Limb (tissue), 2 donors: ENCODE measurements at regions not wholly inside any gene's neighbourhood (a gene's known extent, or its start where the extent isn't known, plus 50 kb on each side); places are given as distances from the start of the nearest gene placed in this dataset.
"Not testable (repeated sequence)": the region's sequence is repeated elsewhere in the genome, so short reads cannot be mapped to it uniquely, and the experiment has no call there.

ENCODE experiments used
- DNase-seq, 2 donors: peaks; one replicate each; pipeline ENCODE4 v3.0.0-alpha.2; 2016; ENCODE audit errors: extremely low spot score in 2 of 2

- DNase-seq: no peak
Observed at GRCh38 chr5:164187785-164188184, 682.4 kb downstream of the MAT2B start.

- DNase-seq: no peak
Observed at GRCh38 chr5:164188733-164189148, 683.3 kb downstream of the MAT2B start.

- DNase-seq: peak in 1 of 2 donors; percentile 48
Observed at GRCh38 chr5:164191240-164191639, 685.8 kb downstream of the MAT2B start.

- DNase-seq: no peak
Observed at GRCh38 chr5:164202338-164202737, 696.9 kb downstream of the MAT2B start.

DNA sequence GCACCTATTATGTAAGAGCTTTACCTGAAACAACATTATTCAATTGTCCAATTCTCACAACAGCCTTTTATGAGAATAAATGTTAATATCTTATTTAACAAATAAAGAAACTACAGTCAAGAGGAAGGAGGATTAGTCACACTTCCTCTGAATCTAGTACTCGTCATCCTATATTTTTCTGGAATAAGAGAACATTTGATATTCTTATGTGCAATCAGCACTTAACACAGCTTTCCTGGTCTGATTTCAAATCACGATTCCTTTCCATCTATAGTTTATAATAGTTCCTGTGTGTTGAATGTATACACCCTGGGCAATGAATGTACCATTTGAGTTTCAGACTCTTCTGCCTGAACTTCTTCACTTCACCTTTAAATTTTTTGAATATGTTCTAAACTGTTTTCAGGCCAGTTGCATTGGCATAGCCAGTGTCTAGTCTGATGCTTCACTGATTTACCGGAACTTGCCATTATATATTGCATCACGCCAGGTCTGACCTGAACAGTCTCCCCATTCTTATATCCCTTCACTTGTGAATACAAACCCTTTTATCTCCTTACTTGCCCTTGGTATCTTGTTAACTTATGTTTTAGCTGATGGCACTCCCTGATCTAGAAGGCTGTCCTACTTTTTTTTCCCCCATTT lies 698.3 kb downstream of the MAT2B start:
- DNase-seq: no peak

GRCh38 chr5:164204338-164204946 lies 699.0 kb downstream of the MAT2B start:
- DNase-seq: no peak

DNA sequence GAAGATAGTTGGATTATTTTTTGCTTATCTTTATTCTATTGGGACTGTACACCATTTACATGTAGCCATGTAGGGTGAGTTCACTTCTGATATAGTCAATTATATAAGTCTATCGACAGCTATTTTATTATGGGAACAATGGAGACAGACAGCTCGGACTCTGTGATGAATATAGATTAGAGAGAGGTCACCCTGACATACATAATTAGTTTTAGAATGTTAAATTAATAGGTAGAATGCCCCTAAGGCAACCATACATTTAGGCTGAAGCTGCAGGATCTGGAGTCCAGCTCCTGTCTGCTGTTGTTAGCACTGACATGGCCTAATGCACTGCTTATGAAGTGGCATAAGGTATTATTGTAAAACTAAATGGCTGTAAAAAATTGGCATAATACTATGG lies 700.8 kb downstream of the MAT2B start:
- no peak for DNase-seq

DNA sequence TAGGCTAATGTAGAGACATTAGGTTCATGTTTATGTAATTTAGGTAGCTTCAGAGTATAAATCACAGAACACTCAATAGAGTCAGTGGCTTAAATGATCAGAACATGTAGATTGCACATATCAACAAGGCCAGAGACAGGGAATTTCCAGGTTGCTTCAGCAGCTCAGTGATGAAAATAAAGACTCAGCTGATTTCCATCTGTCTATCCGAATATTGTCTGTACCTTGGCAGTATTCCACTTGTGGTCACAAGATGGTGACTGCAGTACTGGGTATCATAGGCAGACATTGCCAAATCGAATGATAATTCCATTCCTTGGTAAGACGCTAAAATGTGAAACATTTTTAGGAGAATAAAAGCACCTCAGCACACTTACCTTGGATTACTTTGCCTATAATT lies 702.2 kb downstream of the MAT2B start:
- DNase-seq: no peak

DNA sequence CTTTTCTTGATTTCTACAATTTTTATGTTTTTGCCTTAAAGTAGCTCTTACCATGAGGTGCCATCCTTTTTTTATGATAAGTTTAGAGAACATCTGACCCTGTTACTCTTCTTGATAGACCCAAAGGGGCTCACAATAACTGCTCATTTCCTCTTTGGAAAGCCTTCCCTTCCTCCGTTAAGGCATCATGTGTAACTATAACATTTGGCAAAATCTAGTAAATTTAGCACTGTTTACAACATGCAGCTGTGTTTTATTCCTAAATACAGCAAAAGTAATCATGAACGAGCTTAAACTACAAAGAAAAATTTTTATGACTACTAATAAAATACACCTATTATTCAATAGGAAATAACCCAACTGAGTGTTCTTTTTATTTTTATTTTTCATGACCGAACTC lies 705.1 kb downstream of the MAT2B start:
- DNase-seq: no peak

- DNase-seq: no peak
Observed at GRCh38 chr5:164214698-164215097, 709.3 kb downstream of the MAT2B start.

DNA sequence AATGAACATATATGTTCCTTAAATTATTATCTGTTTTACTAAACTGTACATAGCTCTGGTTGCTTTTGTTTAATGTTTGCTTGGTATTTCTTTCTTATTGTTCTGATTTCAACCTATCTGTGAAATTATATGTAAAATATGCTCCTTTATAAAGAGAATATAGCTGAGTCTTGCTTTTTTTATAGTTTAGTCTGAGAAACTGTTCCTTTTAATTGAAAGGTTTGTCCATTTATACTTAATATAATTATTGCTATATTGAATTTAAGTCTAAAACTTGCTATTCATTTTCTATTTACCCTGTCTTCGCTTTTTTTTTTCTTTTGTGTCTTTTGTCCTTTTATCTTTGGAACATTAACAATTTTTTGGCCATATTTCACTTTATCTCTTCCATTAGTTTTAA lies 712.0 kb downstream of the MAT2B start:
- DNase-seq: no peak

- no peak for DNase-seq
Observed at GRCh38 chr5:164220522-164220921, 715.1 kb downstream of the MAT2B start.

- no peak for DNase-seq
Observed at GRCh38 chr5:164224236-164224635, 718.8 kb downstream of the MAT2B start.

GRCh38 chr5:164224772-164225171 lies 719.4 kb downstream of the MAT2B start:
- no peak for DNase-seq

- DNase-seq: no peak
Observed at GRCh38 chr5:164230341-164230740, 724.9 kb downstream of the MAT2B start.

- DNase-seq: peak in 1 of 2 donors; percentile 22
Observed at GRCh38 chr5:164233791-164234190, 728.4 kb downstream of the MAT2B start.

- DNase-seq: peak in 1 of 2 donors; percentile 52
Observed at GRCh38 chr5:164234321-164234720, 728.9 kb downstream of the MAT2B start.

GRCh38 chr5:164235300-164235891 lies 730.0 kb downstream of the MAT2B start:
- DNase-seq: peak; percentile 62 to 81

DNA sequence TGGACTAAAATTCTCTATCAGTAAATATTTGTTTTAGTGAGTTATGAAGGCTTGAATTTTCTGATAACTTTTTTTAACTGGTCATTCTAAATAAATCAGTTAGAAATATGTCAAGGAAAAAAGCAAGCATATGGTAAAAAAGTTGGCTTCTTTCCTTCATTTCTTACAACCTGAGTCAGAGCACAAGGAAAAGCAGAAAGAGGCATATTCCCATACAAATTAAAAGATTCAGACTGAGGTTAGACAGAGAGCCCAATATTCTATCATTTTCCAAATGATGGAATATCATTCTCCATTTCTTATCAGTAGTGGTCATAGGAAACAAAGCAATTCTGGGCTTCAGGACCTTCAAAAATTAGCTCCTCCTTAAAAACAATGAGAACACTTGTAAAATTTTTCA lies 732.1 kb downstream of the MAT2B start:
- no peak for DNase-seq

- not testable (repeated sequence) for DNase-seq
Observed at GRCh38 chr5:164251781-164252180, 746.4 kb downstream of the MAT2B start.

- DNase-seq: no peak
Observed at GRCh38 chr5:164253764-164254163, 748.3 kb downstream of the MAT2B start.

DNA sequence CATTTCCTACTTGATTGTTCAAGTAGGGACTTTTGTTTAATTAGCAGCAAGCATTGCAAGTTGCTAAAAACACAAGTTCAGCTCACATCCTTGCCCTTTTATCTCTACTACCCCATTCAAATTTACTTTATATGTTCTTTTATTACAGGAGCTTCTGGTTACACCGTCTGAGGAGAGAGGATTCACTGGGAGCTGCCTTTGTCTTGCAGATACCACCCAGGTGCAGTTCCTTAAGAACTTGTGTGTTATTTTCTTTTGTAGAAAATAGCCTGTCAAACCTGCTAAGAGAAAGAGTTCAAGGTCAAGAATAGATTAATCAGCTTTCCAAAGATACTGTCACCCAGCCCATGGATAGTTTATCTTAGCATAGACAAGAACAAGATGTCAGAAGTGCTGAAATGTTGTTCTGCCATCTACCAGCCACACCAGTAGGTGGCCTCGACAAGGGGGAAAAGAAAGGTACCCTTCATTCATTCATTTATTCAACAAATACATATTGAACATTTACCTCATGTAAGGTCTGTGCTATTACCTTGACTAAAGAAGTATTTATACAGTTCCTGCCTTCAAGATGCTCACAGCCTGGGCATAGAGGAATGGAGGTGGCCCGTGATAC lies 750.3 kb downstream of the MAT2B start:
- no peak for DNase-seq

- DNase-seq: no peak
Observed at GRCh38 chr5:164256351-164256750, 750.9 kb downstream of the MAT2B start.
